Fibroblast of villous mesenchyme (primary cell): ENCODE measurements at regions not wholly inside any gene's neighbourhood (a gene's known extent, or its start where the extent isn't known, plus 50 kb on each side); places are given as distances from the start of the nearest gene placed in this dataset.

Source experiments
- DNase-seq: peaks from one replicate; pipeline ENCODE4 v3.0.0-alpha.2; 2010; ENCODE audit warnings: low read depth
- H3K4me3 ChIP-seq: 2 replicates; pipeline ENCODE4 v1.5.1; 2011; ENCODE audit warnings: low read depth, mild to moderate bottlenecking, low read length
- TF ChIP-seq, protein P1 (sequence below): IDR thresholded peaks from 2 replicates; pipeline ENCODE4 v1.5.1; 2012; ENCODE audit warnings: low read depth, mild to moderate bottlenecking, low read length; ENCODE audit not compliant: insufficient read depth

DNA sequence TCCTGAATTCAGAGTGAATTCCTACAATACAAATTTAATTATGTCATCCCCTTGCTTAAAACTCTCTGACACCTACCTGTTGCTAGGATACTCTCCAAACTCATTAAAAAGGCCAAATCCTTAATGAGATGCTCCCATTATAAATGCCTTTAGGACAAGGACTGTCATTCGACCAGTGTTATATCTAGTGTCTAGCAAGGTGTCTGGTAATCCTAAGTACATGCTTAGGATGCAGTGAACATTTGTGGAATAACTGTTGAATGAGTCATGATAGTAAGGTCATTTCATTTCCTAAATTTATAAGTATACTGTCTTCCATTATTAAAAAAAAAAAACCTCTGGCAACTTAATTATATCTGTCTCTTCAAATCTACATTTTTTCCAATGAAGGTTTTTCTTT lies 588.9 kb upstream of the NRXN1 start:
- DNase-seq = no peak
- TF ChIP-seq, protein P1, sequence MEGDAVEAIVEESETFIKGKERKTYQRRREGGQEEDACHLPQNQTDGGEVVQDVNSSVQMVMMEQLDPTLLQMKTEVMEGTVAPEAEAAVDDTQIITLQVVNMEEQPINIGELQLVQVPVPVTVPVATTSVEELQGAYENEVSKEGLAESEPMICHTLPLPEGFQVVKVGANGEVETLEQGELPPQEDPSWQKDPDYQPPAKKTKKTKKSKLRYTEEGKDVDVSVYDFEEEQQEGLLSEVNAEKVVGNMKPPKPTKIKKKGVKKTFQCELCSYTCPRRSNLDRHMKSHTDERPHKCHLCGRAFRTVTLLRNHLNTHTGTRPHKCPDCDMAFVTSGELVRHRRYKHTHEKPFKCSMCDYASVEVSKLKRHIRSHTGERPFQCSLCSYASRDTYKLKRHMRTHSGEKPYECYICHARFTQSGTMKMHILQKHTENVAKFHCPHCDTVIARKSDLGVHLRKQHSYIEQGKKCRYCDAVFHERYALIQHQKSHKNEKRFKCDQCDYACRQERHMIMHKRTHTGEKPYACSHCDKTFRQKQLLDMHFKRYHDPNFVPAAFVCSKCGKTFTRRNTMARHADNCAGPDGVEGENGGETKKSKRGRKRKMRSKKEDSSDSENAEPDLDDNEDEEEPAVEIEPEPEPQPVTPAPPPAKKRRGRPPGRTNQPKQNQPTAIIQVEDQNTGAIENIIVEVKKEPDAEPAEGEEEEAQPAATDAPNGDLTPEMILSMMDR = no peak
- no peak overlapping the region for H3K4me3 ChIP-seq

DNA sequence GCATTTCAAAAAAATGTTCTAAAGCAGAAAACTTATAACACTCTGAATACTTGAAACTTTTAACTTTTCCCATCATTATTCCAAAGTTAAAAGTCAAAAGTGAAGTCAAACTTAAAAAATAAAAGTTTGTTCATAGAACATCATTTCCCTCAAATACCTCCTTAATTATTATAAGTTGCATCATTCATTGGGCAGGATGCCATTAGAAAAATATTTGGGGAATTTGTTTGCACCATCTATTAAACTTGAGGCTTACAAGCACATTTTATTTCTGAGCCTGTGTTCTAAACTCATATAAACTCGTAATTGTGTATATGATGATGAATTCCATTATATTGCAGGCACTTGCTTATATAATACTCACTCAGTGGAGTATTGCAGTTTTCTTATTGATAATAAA lies 588.0 kb upstream of the NRXN1 start:
- H3K4me3 ChIP-seq = no peak overlapping the region
- no peak for DNase-seq
- TF ChIP-seq, protein P1 = no peak

DNA sequence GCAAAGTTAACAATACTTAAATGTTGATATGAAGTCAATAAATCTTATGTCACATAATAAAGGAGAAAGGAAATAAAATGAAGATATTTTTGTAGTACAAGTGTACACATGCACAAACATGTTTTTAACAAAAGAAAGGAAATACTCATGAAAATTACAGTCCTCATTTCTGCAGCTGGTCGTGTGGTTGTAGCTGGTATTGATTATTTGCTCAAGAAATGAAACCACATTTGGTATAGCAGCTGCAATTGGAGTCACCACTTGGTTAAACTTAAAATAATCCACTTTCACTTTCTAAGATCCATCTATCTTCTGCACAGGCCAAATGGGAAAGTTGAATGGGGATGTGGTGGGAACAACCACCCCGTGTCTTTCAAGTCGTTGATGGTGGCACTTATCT lies 580.5 kb upstream of the NRXN1 start:
- DNase-seq = no peak
- TF ChIP-seq, protein P1 = no peak
- H3K4me3 ChIP-seq = no peak overlapping the region

DNA sequence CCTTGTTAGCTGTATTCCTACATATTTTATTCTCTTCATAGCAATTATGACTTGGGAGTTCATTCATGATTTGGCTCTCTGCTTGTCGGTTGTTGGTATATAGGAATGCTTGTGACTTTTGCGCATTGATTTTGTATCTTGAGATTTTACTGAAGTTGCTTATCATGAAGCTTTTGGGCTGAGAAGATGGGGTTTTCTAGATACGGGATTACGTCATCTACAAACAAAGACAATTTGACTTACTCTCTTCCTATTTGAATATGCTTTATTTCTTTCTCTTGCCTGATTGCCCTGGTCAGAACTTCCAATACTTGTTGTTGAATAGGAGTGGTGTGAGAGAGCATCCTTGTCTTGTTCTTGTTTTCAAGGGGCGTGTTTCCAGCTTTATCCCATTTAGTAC lies 569.8 kb upstream of the NRXN1 start:
- no peak overlapping the region for H3K4me3 ChIP-seq
- TF ChIP-seq, protein P1 = no peak
- DNase-seq = no peak

DNA sequence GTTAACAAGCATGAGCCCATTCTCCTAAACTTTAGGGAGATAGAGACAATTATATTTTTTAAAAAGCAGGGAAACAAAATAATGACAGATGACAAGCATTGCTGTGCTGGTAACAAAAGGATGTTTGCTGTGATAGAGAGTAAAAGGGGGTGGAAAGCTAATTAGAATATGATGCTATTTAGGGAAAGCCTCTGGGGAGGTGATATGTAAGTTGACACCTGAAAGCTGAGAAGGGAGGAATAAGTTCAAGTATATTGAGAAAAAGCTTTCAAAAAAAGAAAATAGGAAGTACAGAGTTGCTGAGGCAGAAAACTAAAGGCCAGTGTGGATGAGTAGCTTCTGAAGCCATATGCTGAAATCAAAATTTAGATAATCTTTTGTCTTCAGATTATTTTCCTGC lies 565.2 kb upstream of the NRXN1 start:
- no peak overlapping the region for H3K4me3 ChIP-seq
- no peak for DNase-seq
- TF ChIP-seq, protein P1 = no peak

DNA sequence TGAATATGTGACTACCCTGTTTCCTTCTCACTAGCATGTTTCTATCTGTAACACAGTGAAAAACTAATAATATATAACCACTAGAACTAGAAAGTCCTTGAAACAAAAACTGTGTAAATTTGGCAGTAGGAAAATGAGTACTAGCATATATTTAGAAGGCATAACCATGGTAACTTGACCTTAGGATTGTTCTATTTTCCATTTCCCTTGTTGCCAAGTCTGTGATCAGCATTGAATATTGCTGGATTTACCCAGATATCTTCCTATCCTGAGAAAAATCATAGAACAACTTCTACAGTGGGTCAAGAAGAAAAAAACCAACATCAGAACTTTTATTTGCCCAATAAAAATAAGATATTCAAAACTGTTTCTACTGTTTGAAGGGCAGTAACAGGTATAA lies 563.9 kb upstream of the NRXN1 start:
- no peak overlapping the region for H3K4me3 ChIP-seq
- no peak for DNase-seq
- TF ChIP-seq, protein P1 = no peak

DNA sequence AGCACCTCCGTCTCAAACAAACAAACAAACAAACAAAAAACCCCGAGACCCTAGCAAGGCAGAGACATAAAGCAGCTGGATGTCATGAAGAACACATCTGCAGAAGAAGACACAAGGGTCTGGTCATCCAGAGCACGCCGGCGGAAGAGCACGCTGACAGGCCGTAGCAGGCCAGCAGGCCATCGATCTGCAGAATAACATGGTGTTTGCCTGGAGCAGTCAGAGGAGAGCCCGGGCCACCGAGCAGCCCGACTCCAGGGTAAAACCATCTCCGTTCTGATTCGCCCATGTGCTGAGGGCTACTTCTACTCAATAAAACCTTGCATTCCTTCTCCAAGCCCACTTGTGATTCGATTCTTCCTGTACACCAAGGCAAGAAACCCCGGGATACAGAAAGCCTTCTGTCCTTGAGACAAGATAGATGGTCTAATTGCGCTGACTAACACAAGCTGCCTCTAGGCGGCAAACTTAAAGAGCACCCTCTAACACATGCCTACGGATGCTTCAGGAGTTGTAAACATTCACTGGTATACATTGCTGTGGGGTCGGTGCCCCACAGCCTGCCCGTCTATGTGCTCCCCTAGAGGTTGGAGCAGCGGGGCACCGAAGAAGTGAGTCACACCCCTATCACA lies 549.8 kb upstream of the NRXN1 start:
- no peak for DNase-seq
- TF ChIP-seq, protein P1 = no peak
- H3K4me3 ChIP-seq = no peak overlapping the region
